EL (cell line): ENCODE measurements at regions not wholly inside any gene's neighbourhood (a gene's known extent, or its start where the extent isn't known, plus 50 kb on each side); places are given as distances from the start of the nearest gene placed in this dataset.
A peak's percentile ranks its signal among the peaks of the same experiment; 100 is the strongest.
"Not testable (repeated sequence)": the region's sequence is repeated elsewhere in the genome, so short reads cannot be mapped to it uniquely, and the experiment has no call there.

Experiments used
- DNase-seq: peaks from one replicate; pipeline ENCODE4 v3.0.0-alpha.2; 2016

DNA sequence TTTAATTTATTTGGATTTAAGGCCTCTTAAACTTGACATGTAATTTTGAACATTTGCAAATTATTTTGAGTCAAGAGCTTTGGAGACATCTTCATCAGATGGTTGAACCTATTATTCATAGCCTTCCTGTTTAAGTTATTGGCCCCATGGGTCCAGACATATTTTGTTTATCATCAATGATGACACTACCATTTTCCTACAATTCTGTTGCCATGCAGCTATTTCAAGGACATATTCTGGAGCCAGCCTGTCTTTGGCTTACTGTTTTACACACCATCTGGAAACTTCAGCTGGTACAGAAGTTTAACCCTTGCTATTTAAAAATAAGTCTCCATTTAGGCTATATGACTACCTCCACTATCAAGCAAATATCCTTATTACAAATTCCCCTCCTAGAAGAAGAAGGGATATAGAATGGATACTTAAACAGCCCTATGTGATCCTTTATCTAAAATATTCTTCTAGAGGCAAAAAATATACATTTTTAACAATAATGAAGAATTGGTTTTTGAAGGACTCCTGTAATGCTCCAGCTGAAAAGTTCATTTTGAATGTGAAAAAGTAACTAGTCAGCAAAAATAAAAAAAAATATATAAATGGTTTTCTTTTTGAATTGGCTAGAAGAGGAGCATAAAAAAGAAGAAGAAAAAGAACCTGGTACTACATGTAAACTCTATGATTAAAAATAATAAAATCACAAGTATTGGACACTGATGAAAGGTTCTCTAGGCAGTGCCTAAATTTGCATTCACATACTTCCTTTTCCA, 544.0 kb upstream of the HS3ST5 start:
- no peak for DNase-seq

DNA sequence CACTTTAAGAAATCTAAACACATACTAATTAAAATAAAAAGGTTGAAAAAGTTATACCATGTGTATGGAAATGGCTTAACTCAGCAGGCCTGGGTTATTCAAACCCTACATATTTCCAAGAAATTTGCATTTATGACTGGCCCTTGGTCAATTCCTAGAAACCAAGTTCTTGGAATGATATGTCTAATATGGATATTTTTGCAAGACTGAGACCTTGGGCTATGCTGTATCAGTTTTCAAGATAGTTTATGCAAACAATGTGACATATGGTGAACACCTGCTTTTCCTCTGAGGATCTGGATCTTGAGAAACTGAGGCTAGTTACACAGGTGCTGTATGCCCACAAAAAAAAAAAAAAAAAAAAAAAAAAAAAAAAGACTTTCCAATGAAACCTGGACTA, 536.9 kb upstream of the HS3ST5 start:
- DNase-seq: no peak

DNA sequence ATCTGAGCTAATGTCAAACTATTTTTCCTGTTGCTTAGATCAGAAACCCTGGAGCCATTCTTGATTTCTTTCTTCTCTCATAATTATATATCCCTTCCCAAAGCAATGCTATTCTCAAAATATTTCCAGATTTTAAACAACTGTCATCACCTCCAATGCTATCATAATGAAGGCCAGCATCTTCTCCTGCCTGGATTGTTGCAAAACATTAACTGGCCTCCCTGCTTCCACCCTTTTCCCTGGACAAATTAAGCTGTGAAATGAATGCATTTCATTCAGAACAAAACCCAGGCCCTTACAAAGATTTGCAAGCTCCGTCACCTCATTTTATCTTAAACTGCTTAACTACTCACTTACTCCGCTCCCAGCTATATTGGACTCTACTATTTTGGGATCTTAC, 535.3 kb upstream of the HS3ST5 start:
- DNase-seq: no peak

DNA sequence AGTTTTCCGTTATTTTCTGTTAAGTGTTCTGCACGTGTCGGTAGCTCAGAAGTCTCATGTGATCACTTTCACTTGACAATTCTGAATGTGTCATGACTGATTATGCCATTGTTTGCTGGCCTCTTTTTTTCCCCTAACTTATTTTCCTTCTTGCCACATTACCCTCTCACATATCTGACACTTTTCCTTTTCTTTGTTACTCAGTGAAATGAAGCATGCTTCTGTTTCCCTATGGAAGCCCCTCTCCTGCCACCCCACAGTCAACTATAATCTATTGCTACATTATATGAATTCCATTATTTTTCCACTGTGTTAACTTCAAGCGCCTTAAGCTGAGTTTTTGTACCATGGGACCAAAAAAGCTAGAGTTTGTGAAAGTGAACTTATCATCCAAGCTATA, 531.6 kb upstream of the HS3ST5 start:
- DNase-seq: no peak

DNA sequence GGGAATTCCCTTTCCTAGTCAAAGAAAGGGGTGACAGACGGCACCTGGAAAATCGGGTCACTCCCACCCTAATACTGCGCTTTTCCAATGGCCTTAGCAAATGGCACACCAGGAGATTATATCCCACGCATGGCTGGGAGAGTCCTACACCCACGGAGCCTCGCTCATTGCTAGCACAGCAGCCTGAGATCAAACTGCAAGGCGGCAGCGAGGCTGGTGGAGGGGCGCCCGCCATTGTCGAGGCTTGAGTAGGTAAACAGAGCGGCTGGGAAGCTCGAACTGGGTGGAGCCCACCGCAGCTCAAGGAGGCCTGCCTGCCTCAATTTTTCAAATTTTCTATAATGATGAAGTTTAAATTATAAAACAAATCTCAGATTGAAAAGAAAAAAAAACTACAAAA, 522.7 kb upstream of the HS3ST5 start:
- not testable (repeated sequence) for DNase-seq

DNA sequence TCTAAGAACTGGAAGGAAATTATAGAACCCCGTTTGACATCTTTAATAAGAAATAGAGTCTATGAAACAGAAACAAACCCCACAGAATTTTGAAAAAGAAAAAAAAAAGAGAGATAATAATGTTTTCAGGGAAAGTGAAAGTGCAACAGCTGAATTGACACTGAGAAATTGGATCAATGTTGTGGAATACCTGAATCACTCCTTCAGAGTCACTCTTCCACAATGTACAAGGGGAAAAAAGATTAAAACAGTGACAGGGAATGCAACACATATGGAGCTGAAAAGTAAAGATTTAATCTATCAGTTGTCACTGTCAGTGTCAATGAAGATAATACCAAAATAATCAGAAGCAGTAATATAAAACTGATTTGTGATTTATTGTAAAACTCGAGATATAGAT, 520.8 kb upstream of the HS3ST5 start:
- DNase-seq: no peak

DNA sequence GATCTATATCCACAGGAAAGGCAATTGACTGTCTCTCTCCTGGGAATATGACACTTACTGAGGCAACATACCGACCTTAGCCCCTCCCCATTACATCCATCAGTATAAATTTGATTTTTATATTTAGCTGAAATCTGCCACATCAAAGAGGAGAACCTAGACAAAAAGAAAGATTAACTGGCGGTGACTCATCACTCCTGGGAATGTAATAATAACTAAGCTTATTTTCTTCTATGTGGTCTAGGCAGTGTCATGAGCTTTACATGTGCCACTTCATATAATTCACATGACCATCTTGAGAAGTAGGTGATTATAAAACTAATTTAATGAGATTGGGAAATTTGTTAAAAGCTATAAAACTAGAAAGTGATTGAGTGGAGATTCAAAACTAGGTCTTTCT, 520.0 kb upstream of the HS3ST5 start:
- no peak for DNase-seq

DNA sequence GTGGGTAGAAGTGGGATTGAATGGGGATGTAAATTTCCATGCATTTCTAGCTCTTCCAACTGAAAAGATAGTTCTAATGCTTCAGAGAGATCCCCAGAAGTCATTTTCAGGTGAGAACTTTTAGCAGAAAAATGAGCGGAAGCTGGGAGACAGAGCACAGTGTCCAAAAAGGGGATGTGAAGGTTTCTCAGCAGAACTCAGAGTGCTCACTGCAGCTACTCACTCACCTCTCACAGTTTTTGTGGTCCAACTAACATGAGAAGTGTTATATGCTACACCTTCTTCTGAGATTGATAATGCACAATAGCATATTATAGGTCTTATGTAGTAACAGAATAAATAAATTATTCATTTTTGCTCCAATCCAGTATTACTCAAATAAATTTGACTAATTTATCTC, 519.2 kb upstream of the HS3ST5 start:
- DNase-seq: no peak

DNA sequence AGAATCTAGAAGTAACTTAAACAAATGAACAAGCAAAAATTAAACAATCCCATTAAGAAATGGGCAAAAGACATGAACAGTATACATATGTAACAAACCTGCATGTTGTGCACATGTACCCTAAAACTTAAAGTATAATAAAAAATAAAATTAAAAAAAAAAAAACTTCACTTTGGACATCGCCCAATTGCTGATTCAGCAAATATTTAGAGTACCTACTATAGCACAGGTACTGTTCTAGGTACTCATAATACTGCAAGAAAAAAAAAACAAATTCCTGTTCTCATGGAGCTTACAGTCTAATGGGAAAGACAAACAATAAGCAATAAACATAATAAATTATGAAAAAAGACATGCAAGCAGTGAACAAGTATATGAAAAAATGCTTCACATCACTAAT, 501.5 kb upstream of the HS3ST5 start:
- DNase-seq: no peak

DNA sequence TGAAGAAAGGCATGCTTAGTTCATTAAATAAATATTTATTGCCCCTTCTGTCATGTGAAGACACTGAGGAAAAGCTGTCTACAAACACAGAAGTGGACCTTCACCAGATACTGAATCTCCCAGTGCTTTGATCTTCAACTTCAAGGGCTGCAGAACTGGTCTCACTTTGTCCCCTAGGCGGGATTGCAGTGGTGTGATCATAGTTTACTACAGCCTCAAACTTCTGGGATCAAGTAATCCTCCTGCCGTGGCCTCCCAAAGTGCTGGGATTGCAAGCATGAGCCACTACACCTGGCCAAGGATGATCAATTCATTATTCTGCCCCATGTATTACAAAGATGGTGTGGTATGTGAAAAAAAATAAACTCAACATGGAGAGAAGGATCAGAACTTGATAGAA, 496.2 kb upstream of the HS3ST5 start:
- DNase-seq: no peak

DNA sequence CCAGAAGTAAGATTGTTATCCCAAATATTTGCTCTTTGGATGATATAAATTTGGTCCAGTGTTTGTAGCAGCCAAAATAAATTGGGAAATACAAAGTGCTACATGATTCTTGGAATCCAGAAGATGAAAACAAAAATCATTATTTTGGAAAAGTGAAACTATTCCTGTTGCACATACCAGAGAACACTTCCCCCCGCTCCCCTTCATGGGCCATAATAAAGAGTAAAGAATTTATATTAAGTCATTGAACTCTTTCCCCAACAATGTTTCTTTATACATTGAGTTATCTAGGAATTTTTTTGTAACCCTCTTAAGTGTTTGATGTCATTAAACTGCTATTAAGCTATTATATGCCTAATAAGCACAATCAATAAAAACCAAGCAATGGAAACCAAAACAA, 490.4 kb upstream of the HS3ST5 start:
- DNase-seq: no peak

DNA sequence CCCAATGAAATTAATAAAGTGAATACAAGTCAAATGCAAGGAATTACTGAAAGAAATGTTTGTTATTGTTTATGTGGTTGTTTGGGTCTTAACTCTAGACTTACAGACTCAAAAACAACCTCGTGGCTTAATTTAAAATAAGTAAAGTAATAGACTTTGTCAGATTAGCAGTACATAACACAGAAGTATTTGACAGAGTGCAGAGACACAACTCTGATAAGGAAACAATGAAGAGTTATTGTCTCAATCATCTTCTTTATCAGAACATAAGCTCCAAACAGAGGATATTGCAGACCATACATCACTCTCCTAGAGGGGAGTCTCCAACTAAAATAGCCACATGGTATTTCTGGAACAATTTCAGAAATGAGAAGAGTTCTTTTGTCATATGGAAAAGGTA, 487.7 kb upstream of the HS3ST5 start:
- DNase-seq: no peak

DNA sequence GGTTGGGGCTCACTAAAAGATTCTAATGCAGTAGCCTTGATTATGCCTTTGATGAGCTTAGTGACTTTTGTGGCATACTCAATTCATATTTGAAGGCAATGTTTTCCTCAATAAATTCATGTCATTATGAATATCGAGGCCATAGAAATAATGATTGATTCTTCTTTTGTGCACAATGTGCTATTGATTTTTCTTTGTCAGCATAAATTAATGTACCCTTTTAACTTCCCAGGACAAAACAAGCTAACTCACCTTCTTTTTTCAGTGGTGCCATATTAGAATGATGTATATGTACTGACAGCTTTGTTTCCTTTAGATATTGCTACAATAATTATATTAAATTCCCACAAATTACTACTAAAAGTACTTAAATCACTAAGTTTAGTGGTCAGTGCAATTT, 484.3 kb upstream of the HS3ST5 start:
- DNase-seq: no peak

DNA sequence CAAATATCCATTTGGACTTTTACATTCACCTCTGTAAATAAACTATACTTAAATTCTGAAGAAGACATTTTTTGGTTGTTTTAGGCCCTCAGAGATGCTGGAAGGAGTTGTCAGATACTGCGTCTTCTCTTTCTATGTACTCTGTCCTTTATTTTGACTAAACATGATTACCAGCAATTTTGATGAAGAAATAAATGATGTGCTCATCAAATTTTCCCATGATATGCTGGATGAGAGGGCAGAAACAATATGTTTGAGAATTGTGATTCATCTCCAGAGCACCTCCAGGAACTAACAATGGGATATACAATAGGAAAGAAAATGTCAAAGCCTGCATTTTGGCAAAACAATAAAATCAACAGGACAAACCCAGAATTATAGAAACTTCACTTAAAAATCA, 481.6 kb upstream of the HS3ST5 start:
- no peak for DNase-seq

DNA sequence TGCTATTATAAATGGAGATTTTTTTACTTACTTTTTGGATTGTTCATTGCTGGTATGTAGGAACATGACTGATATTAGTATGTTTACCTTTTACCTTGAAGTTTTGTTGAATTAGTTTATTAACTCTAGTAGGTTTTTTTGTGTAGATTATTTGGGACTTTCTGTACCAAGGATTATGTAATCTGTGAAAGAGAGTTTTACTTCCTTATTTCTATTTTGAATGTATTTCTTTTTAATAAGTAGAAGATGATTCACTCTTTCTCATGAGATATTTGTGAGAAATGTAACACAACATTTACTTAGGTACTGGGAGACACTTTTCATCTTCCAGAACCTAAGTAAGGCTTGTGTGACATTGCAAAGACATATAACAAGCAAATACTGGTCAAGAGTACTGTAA, 473.9 kb upstream of the HS3ST5 start:
- DNase-seq: no peak

DNA sequence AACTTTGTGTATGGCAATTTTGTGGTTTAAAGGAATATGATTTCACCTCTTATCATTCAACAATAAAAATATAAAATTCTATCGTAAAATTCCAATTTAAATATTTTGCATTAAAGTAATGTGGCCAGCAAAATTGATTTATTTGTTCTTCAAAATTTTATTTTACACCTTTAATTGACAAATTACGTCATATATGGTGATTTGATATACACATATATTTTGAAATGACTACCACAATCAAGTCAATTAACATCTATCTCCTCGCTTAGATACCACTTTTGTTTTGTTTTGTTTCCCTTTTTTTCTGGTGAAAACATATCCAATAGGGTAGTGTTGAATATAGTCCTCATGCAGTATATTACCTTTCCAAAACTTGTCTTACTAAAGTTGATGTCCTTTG, 467.6 kb upstream of the HS3ST5 start:
- no peak for DNase-seq

DNA sequence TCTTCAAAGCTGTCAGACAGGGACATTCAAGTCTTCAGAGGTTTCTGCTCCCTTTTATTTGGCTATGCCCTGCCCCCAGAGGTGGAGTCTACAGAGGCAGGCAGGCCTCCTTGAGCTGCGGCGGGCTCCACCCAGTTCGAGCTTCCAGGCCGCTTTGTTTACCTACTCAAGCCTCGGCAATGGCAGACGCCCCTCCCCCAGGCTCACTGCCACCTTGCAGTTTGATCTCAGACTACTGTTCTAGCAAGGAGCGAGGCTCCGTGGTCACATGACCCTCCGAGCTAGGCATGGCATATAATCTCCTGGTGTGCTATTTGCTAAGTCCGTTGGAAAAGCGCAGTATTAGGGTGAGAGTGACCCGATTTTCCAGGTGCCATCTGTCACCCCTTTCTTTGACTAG, 462.6 kb upstream of the HS3ST5 start:
- DNase-seq: not testable (repeated sequence)

DNA sequence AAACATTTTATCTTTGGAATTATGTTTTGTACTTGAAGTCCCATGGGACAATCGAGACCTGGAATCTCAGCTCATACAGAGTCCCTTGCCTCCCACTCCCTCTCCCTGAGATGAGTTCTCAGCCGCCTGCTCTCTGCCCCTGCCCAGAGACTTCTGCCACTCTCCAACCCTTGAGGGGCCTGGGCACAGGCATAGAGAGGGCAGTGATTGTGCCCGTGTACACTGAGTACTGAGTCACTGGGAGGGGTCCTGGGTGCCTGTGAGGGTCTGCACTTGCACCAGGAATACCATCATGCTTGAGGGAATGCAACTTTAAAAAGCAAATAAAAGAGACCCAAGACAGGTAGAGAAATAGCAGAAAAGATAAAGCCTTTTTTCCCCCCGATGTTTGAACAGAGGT, 453.8 kb upstream of the HS3ST5 start:
- DNase-seq: no peak

DNA sequence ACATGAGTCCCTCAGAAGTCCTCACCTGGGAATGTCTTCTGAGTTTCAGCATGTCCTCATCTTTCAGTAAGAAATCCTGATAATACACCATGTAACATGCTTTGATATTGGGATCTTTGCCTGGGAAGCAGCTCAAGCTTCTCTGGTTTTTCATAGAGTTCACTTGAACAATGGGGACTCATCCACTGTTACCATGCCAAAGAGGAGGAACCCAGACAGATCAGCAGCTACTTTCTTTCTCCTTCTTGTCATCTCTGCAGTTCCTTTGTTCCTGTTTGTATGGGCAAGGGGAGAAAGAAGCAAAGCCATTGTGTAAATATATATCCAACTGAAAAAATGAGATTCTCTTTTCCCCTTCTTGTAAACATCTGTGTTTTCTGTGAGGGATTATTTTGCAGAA, 450.6 kb upstream of the HS3ST5 start:
- no peak for DNase-seq

DNA sequence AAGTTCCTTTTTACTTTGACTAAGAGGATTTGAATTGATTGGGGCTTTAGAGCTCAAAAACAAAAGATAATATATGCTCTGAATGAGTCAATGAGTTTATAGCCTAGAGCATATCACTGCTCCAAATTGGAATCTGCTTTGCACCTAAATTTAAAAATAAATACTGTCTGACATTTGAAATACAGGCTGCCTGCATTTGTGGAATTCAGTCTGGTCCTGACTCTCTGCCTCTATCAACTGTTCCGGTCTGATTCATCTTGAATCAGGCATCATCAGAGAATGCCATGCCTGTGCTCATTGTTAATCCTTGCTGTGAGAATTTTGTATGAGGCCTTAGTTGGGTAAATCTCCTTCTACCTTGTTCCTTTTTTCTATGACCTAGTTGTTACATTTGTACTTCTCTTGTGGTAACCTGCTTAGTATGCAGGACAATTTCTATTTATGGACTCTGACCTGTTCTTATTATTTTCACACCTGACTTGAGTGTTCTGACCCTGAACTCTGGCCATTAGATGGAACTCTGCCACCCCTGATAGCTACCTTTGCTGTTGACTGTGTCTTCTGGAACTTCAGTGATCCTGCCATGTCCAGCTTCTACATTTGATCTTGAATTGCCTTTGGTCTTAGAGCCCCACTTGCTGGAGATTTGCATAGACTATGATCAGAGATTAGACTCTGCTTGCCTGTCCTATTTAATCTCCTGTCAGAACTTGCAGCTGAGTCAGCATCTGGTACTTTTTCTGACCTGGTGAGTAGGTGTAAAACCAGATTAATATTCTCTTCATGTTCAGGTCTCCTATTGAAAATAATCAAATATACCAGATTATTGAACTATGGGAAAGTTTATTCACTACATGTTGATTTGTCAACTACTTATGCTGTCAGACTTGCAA, 442.7 kb upstream of the HS3ST5 start:
- peak; percentile 53 for DNase-seq

DNA sequence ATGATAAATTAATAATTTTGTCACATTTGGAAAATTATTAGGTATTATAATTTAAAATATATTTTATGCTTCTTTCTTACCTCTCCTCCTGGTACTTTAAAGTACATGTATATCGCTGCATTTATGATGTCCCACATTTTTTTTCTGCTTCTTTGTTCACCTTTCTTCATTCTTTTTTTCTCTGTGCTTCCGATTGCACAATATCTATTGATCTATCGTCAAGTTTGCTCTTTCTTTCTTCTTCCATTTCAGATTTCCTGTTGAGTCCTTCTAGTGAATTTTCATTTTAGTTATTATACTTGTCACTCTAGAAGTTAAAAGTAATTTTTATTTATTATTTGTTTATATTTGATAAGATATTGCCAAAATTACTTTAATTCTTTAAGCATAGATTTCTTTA, 441.0 kb upstream of the HS3ST5 start:
- DNase-seq: no peak

DNA sequence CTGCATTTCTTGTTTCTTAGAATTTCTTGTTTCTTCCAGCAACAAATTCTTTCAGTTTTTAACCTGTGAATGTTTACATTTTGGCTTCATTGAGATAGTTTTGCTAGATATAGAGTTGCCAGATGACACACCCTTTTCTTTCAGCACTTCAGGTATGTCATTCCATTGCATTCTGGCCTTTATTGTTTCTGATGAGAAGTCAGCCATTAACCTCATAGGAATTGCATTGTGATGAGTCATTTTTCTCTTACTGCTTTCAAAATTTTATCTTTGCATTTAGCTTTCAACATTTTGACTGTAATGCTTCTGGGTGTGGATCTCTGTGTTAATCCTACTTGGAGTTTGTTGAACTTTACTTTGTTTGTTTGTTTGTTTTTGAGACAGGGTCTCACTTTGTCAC, 440.3 kb upstream of the HS3ST5 start:
- peak; percentile 7 for DNase-seq

DNA sequence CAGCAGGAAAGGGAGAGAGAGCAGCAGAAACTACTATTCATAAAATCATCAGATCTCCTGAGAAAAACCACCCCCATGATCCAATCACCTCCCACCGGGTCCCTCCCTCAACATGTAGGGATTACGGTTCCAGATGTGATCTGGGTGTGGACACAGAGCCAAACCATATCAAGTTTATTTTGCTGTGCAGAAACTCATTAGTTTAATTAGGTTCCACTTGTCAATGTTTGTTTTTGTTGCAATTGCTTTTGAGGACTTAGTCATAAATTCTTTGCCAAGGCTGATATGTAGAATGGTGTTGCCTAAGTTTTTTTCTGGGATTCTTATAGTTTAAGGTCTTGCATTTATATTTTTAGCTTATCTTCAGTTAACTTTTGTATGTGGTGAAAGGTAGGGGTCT, 422.0 kb upstream of the HS3ST5 start:
- DNase-seq: no peak

DNA sequence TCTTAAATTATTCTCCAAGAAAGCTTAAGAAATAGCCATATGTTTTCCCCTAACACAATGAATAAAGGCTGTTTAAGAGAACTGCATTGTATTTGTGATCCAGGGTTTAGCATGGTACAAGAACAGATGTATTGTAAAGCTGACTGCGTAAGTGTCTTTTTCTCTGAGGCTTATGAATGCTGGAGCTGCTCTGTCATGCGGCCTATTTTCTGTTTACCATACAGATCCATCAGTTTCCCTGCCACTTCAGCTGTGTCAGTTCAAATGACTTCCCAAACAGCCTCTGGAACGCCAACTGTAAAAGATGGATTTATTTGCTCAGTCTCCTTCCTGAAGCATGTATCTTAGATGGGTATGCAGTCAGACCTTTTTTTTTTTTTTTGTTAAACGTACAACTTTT, 419.3 kb upstream of the HS3ST5 start:
- DNase-seq: no peak
